HG02759 (cell line): ENCODE measurements at regions not wholly inside any gene's neighbourhood (a gene's known extent, or its start where the extent isn't known, plus 50 kb on each side); places are given as distances from the start of the nearest gene placed in this dataset.
"Not testable (repeated sequence)": the region's sequence is repeated elsewhere in the genome, so short reads cannot be mapped to it uniquely, and the experiment has no call there.

Source experiments
- ATAC-seq: cut with Tn5 transposase; IDR thresholded peaks from one replicate; pipeline ENCODE4 v1.9.1; 2021; ENCODE audit warnings: mild to moderate bottlenecking, moderate library complexity; ENCODE audit not compliant: unreplicated experiment

GRCh38 chr3:109648027-109648426 is 310.7 kb upstream of the DPPA4 start:
- ATAC-seq, result no peak

DNA sequence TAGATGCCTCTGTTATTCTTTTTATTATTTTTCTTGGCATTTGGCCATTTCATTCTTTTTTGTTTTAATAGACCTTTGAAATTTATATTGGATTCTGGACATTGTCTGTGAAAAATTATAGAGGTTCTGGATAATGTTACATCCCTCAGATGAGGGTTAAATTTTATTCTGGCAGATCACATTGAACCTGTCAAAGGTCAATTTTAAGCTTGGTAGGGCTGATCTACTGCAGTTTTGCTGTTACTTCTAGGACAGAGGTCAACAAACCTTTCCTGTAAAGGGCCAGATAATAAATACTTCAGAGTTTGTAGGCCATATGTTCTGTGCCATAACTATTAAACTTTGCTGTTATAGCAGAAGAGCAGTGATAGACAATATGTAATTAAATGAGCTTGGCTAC is 318.9 kb upstream of the DPPA4 start:
- no peak for ATAC-seq

- no peak for ATAC-seq
Measured at GRCh38 chr3:109678600-109678999, 341.3 kb upstream of the DPPA4 start.

DNA sequence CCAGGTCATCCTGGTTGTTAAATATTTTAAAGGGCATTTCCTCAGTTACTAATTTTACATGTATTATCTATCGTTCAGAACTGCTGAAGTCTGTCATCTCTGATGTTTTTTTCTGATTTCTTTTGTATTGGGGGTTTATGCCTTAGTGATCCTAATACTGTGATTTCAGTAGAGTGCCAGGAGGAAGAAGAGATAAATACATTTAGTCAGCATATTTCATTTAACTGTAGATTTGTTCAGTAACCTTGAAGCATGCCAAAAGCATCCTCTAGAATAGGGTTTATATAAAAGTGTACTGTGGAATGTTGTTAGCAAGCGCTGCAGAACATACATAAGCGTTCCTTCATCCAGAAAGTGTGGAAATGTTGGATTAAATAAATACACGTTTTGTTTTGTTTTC is 342.3 kb upstream of the DPPA4 start:
- ATAC-seq, result no peak

DNA sequence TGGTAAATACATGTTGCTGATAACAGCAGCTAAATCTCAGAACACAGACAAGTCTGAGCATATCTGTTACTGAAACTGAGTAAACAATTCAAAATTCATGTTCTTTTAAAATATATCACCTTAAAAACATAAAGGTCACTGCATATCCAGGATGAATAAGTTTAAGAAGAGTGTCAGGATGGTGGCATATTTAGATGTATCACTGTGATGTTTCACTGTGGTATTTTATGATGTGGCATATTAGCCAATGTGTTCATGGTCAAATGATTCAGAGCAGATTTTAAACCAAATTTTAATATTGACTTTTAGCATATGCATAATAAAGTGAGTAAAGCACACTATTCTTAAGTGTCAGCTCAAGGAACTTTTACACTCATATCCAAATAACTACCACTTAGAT is 346.4 kb upstream of the DPPA4 start:
- ATAC-seq, result no peak

- ATAC-seq, result no peak
Measured at GRCh38 chr3:109685084-109686079, 348.0 kb upstream of the DPPA4 start.

- ATAC-seq, result no peak
Measured at GRCh38 chr3:109687626-109688025, 350.3 kb upstream of the DPPA4 start.

DNA sequence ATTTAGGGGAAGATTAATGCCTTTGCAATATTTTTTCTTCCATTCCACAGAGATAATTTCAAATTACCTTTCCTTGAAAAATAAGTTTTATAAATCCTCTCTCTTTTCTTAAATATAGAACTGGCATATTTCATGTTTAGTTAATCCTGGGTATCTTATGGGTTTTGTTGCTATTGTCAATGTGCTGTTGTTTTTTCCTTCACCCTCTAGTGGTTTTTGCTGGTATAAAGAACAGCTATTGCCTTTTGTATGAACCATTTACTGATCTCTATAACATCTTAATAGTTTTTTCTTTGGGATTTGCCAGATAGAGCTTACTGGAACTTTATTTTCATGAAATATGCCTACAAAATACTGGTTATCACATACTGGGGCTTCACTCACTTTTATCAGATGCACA is 359.6 kb upstream of the DPPA4 start:
- no peak for ATAC-seq

DNA sequence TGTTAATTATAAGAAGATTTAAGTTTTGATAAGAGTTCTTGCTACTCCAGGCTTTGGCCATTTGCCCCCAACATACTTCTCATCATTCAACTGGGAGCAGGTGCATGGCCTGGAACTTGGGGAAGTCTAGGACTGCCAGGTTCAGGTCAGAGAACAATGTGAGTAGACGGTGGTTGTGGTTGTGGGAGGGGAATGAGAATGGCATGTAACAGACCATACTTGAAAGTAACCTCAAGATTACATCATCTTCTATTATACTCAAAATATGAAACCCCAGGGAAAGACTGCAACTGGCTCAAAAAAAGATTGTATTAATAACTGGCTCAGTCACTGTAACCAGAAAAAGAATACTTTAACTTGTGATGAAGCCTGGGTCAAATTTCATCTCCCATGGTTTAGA is 364.9 kb upstream of the DPPA4 start:
- peak; percentile 92 for ATAC-seq

DNA sequence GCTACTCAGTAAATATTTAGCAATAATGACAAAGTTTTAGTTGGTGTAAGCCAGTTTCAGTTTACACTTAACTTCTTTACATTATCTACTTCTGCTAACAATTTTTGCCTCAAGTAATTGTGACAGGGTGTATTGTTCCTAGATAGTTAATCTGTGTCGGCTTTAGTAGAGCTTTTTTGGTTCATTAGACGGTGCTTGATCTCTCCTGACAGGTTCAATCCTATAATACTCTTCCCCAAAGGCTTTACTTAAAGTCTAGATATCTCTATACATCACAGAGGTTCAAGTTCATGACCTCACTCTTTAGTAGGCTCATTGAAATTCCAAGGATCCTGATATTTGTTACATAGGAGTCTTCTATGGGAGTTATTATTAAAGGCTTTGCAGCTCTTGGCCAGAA is 365.6 kb upstream of the DPPA4 start:
- ATAC-seq, result no peak

- ATAC-seq, result not testable (repeated sequence)
Measured at GRCh38 chr3:109705133-109705532, 367.8 kb upstream of the DPPA4 start.

DNA sequence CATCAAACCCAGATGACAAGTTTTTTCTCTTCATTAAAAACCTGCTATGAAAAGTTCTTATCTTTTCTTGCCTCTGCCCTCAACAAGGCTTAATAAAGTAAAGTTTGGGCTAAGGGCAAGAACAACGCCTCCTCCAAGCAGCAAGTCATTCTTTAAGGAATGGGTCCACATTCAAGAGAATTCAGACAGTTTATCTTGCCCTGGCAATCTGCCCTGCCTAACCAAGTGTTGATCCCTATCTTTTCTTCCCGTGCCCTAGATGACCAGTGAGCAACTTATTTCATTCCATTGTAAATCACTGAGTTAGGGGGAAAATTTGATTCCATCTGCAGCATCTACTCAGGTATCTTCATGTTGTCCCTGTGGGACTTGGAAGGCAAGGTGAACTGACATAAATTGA is 370.3 kb upstream of the DPPA4 start:
- ATAC-seq, result no peak

GRCh38 chr3:109713288-109713687 is 375.9 kb upstream of the DPPA4 start:
- no peak for ATAC-seq

DNA sequence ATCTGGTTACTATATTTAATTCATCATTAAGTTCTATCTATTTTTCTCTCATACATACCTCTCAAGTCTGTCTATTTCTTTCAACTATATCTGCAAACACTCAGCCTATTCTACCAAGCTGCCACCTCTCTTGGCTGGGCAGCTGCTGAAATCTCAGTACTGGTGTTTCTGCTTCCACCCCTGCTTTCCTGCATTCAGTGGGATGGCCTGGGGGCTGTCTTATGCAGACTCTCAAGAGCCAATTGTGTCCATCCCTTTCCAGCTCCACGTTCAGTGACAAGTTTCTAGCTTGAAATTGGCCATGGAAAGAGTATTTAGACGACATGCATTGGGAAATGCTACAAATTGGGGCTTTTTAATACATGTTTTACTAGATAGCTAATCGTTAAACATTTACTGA is 378.4 kb upstream of the DPPA4 start:
- ATAC-seq, result no peak

- ATAC-seq, result no peak
Measured at GRCh38 chr3:109718850-109719249, 381.5 kb upstream of the DPPA4 start.

GRCh38 chr3:109728861-109729494 is 391.6 kb upstream of the DPPA4 start:
- no peak for ATAC-seq

DNA sequence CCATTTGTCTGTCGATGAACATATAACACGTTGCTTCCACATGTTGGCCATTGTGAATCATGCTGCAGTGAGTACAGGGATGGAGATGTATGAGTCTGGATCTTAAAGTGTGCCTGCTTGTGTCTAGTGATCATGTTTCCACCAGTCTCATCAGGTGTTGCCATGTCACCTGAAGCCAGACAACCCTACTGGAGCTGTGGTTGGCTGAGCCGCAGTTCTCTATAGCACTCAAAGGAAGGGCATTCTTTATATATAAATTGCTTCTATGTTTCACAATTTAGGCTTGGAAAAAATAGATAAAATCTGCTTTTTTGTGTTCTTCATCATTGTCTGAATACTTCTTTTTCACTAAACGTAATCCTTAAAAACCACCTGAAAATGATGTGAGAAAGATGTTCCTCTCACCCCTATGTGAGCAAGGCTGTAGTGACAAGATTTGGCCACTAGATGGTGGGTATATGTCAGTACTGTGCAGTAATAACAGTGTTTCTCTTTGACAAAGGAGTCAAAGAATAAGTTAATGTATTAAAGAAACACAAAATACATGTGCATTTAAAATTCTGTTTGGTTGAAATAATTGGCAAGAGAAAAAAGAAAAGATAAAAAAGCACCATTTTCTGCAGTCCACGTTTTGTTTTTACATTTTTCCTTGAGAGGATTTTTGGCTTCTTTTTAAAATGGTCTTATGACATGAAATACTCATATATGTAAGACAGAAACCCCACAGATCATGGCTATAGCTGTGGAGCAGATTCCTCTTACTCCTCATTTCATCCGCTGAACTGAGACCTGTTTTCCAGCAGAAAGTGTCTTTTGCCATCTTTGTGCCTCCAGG is 394.5 kb upstream of the DPPA4 start:
- ATAC-seq, result peak; percentile 93

- ATAC-seq, result no peak
Measured at GRCh38 chr3:109743981-109744380, 406.6 kb upstream of the DPPA4 start.

GRCh38 chr3:109772520-109772919 is 435.2 kb upstream of the DPPA4 start:
- no peak for ATAC-seq

DNA sequence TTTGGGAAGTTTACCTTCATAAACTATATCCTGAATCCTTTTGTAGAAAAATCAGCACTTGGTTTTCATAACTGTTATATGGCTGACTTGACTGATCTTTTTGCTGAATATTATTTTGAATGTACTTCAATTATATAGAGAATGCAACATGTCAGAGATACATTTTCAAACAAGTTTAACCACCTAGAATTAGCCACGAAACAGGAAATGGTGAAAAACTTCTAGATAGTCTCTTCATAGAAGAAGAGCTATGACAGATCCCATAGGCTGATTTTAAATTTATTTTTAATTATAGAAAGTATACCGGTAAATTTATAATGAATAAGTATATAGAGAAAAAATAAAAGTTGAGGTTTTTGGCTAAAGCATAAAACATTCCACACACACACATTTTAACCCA is 436.8 kb upstream of the DPPA4 start:
- ATAC-seq, result no peak

DNA sequence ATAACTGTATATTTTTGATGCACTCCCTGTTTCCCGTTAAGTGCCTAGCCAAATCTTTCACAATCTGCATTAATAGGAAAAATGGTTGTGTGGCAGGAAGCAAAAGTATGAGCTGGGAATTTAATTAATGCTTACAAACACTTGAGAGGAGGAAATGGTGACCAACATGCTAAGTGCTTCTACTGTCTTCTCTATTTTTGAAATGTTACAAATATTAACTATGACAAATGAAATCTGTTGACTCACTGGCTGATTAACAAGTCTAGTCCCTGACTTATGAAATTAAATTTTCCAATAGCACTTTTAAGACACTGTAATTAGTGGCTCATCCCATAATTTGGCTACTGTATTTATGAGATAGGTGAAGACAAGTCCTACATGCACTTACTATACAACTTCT is 446.9 kb upstream of the DPPA4 start:
- no peak for ATAC-seq
